Adrenal gland (tissue), 9 donors: ENCODE measurements at regions not wholly inside any gene's neighbourhood (a gene's known extent, or its start where the extent isn't known, plus 50 kb on each side); places are given as distances from the start of the nearest gene placed in this dataset.

Source experiments
- DNase-seq, 7 donors: peaks; one replicate each; pipeline ENCODE4 v3.0.0-alpha.2; 2019 to 2020
- H3K27ac ChIP-seq, 5 donors: fragments of 200-600 bp; sonication (generic) in 4 of 5; 1 replicate in 3 of 5; 2 replicates in 2 of 5; pipeline versions ENCODE4 v1.5.1 to v1.8.0; 2016 to 2020; ENCODE audit warnings: mild to moderate bottlenecking in 1 of 5
- H3K27me3 ChIP-seq: fragments of 200-600 bp; 2 replicates; pipeline ENCODE4 v1.8.0; 2021
- H3K36me3 ChIP-seq, 2 donors: fragments of 200-600 bp; replicated peaks in 1 of 2; 1 replicate in 1 of 2; 2 replicates in 1 of 2; pipeline versions ENCODE4 v1.5.1 to v1.8.0; 2018 to 2022
- H3K4me1 ChIP-seq, 2 donors: fragments of 200-600 bp; replicated peaks in 1 of 2; 1 replicate in 1 of 2; 2 replicates in 1 of 2; pipeline versions ENCODE4 v1.5.1 to v1.8.0; 2018 to 2021
- H3K4me3 ChIP-seq, 4 donors: fragments of 200-600 bp; sonication (generic) in 3 of 4; one replicate each; pipeline ENCODE4 v1.5.1; 2016 to 2018
- H3K9me3 ChIP-seq, 3 donors: fragments of 200-600 bp; sonication (generic) in 1 of 3; replicated peaks in 1 of 3; 1 replicate in 2 of 3; 2 replicates in 1 of 3; pipeline versions ENCODE4 v1.5.1 to v1.8.0; 2016 to 2021
- POLR2A ChIP-seq, 2 donors: fragments of 450-650 bp; IDR thresholded peaks; one replicate each; pipeline ENCODE4 v1.6.1; 2017; ENCODE audit warnings: antibody characterized with exemption in 2 of 2, mild to moderate bottlenecking in 2 of 2, moderate library complexity in 1 of 2
- WGBS, 4 donors: extraction: QIAGEN DNeasy Blood & Tissue Kit in 2 of 4; methylation state at CpG; one replicate each; pipeline versions ENCODE4 v1.1.5 to v1.1.7; 2013 to 2017; 5-methylcytosine and 5-hydroxymethylcytosine counted together
- intact Hi-C, 2 donors: fragments of 100-400 bp; cut with DNase I; formaldehyde crosslinking; loops; one replicate each; pipeline versions ENCODE4 v1.14.1 to v1.15.0; 2022 to 2023
- TF ChIP-seq, protein P1 (sequence below), 6 experiments: fragments of 450-650 bp in 4 of 6; fragments of 200-600 bp in 2 of 6; sonication (generic) in 1 of 6; IDR thresholded peaks; 1 replicate in 5 of 6; 2 replicates in 1 of 6; pipeline versions ENCODE4 v1.5.1 to v1.8.0; 2016 to 2021; ENCODE audit warnings: antibody characterized with exemption in 6 of 6, mild to moderate bottlenecking in 2 of 6, moderate library complexity in 1 of 6
- donor health status: healthy with polysubstance abuse.
- donor health status: Bipolar disorder and iron deficiency.
- donor health status: DM: yes; HTN: yes; CAD: no.
- donor health status: DM: no; HTN: no; CAD: no.
- donor health status: DM: no; HTN: no; CAD: no.

DNA sequence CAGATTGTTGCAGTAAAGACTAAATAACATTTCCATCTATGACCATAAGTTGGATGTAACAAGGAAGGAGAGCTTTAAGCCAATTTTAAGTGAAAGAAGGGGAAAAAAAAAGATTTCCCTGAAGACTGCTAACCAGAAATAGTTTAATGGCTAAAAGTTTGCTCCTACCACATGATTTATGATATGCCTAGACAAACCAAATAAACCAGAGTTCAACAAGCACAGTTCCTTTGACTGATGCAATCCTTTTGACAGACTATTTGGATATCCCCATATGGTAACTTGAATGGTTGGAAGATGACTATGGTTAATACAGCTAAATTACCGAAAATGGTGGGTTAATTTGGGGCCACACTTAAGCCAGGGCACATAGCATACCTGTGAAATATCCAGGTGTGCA lies 338.5 kb downstream of the CETN3 start:
- Histone ChIP-seq H3K27ac (no peak overlapping the region), H3K9me3 (no peaks in the 10 kb centered on the region), H3K27me3 (no peaks in the 10 kb centered on the region), H3K4me1 (no peaks in the 10 kb centered on the region), H3K4me3 (no peak overlapping the region), H3K36me3 (no peaks in the 10 kb centered on the region)
- WGBS, 4 donors = 0 to 34% (median 27%) methylated on average over 1 of the region's 1 CpG
- no peak for TF ChIP-seq POLR2A (IDR thresholded peaks at IDR 0.05)
- TF ChIP-seq, protein P1, sequence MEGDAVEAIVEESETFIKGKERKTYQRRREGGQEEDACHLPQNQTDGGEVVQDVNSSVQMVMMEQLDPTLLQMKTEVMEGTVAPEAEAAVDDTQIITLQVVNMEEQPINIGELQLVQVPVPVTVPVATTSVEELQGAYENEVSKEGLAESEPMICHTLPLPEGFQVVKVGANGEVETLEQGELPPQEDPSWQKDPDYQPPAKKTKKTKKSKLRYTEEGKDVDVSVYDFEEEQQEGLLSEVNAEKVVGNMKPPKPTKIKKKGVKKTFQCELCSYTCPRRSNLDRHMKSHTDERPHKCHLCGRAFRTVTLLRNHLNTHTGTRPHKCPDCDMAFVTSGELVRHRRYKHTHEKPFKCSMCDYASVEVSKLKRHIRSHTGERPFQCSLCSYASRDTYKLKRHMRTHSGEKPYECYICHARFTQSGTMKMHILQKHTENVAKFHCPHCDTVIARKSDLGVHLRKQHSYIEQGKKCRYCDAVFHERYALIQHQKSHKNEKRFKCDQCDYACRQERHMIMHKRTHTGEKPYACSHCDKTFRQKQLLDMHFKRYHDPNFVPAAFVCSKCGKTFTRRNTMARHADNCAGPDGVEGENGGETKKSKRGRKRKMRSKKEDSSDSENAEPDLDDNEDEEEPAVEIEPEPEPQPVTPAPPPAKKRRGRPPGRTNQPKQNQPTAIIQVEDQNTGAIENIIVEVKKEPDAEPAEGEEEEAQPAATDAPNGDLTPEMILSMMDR (IDR thresholded peaks at IDR 0.05) = no peak
- no peak for DNase-seq
- intact Hi-C loops = no loop called here

DNA sequence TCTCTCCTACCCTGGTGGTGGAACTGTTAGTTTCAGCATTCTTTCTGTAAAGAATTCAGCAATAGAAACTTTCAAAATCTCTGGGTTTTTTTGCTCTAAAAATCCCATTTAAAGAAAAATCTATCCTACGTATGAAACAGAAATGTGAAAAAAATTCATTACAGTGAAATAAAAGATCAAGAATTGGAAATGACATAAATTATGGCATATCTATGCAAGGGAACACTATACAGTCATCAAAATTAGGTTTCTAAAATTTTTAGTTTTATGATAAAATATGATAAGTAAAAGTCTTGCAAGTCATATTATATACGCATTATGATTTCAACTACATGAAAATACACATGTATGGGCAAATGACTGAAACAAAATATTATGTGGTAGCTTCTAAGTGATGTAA lies 342.6 kb downstream of the CETN3 start:
- 75 to 86% (median 83%) methylated on average over 2 of the region's 2 CpGs for WGBS, 4 donors
- Histone ChIP-seq H3K27me3 (no peaks in the 10 kb centered on the region), H3K36me3 (no peaks in the 10 kb centered on the region), H3K9me3 (no peaks in the 10 kb centered on the region), H3K27ac (no peak overlapping the region), H3K4me1 (no peaks in the 10 kb centered on the region), H3K4me3 (no peak overlapping the region)
- no peak for DNase-seq
- TF ChIP-seq POLR2A (IDR thresholded peaks at IDR 0.05) = no peak
- TF ChIP-seq, protein P1 (IDR thresholded peaks at IDR 0.05) = no peak
- intact Hi-C loops = no loop called here

DNA sequence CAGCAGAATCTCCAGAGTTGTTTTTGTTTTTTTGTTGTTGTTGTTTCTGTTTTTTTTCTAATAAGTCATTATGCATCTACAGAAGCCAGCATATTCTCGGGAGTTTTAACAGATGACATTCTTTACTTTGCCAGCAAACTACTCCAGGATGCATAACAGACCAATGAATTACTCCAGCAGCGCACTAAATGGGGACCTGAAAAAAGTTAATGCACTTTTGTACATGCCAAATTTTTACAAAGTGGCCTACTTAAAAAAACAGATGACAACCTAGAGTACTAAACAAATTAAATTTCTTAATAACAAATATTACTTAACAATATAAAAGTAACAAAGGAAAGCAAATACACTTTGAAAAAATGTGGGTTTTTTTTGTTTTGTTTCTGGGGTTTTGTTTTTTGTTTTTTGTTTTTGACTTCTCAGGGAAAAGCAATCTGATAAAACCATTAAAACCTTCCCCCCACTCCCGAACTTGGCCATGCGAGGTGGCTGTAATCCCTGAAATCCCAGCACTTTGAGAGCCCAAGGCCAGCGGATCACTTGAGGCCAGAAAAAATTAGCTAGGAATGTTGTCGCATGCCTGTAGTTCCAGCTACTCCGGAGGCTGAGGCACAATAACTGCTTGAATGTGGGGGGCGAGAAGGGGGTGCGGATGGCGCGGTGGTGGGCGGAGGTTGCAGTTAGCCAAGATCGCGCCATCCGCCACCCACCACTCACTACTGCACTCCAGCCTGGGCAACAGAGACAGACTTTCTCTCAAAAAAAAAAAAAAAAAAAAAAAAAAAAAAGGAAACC lies 352.4 kb downstream of the CETN3 start:
- TF ChIP-seq POLR2A (IDR thresholded peaks at IDR 0.05) = no peak
- TF ChIP-seq, protein P1 (IDR thresholded peaks at IDR 0.05) = no peak
- intact Hi-C loops = no loop called here
- H3K27me3 ChIP-seq = no peaks in the 10 kb centered on the region
- H3K27ac ChIP-seq = no peak overlapping the region
- H3K36me3 ChIP-seq = no peaks in the 10 kb centered on the region
- DNase-seq = no peak
- H3K4me3 ChIP-seq = no peak overlapping the region
- H3K4me1 ChIP-seq = no peaks in the 10 kb centered on the region
- H3K9me3 ChIP-seq = no peaks in the 10 kb centered on the region
- WGBS, 4 donors = 69 to 79% (median 73%) methylated on average over 15 of the region's 15 CpGs

DNA sequence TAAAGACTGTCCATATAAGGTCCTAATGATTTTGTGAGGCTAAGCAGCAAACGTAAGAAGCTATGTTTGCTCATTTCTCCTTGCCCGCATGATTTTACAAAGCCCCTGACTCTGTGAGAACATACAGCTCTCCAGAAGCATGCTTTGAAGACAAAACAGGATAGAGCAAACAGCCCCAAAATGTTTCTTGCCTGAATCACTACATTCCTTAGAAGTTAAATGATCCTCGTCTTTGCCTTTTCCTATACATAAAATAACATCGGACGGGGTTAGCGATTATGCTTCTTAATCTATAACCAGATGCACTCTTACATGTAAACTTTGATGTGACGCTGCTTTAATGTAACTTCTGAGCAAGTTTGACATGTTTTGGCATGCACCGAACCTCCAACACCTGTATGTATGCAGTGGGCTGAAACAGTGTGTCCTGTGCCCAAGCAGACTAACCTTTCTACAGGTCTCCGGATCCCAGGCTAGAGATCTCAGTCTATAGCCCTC lies 353.7 kb downstream of the CETN3 start:
- no peaks in the 10 kb centered on the region for H3K4me1 ChIP-seq
- TF ChIP-seq, protein P1 (IDR thresholded peaks at IDR 0.05) = no peak
- TF ChIP-seq POLR2A (IDR thresholded peaks at IDR 0.05) = no peak
- intact Hi-C loops = no loop called here
- H3K4me3 ChIP-seq = no peak overlapping the region
- DNase-seq = no peak
- H3K9me3 ChIP-seq = no peaks in the 10 kb centered on the region
- no peak overlapping the region for H3K27ac ChIP-seq
- 75 to 84% (median 81%) methylated on average over 9 of the region's 9 CpGs for WGBS, 4 donors
- H3K27me3 ChIP-seq = no peaks in the 10 kb centered on the region
- H3K36me3 ChIP-seq = no peaks in the 10 kb centered on the region
